ENCODE measurements at regions not wholly inside any gene's neighbourhood (a gene's known extent, or its start where the extent isn't known, plus 50 kb on each side); places are given as distances from the start of the nearest gene placed in this dataset.

GRCh38 chr4:33427676-33428075, 2707.5 kb downstream of the PCDH7 start:
- H3K9me3 ChIP-seq (ENCODE audit: control insufficient read depth, insufficient read depth, low read length) = no peaks in the 10 kb centered on the region
- Mint-ChIP-seq H3K27me3 (ENCODE audit: low read depth in 2 of 2) (no peaks in the 10 kb centered on the region), H3K4me3 (no peak overlapping the region), H3K27ac (no peak overlapping the region), H3K36me3 (no peaks in the 10 kb centered on the region), H3K9me3 (peaks cover 10 to 14% of the 10 kb centered on the region in 2 donors), H3K4me1 (no peaks in the 10 kb centered on the region)
- no peak for DNase-seq
- intact Hi-C loops (cut with micrococcal nuclease) = no loop called here
- ATAC-seq = no peak
- no peak overlapping the region for H3K4me3 ChIP-seq (ENCODE audit: low read length)
- TF ChIP-seq CTCF (IDR thresholded peaks at IDR 0.05) = no peak
- H3K27ac ChIP-seq (ENCODE audit: low read length) = no peak overlapping the region
- H3K4me1 ChIP-seq (ENCODE audit: control insufficient read depth, insufficient read depth, low read length) = no peaks in the 10 kb centered on the region
- WGBS (ENCODE audit: insufficient coverage) = 91% methylated on average over 1 of the region's 1 CpG
- H3K36me3 ChIP-seq (ENCODE audit: control insufficient read depth, insufficient read depth, low read length) = no peaks in the 10 kb centered on the region
- no peaks in the 10 kb centered on the region for H3K27me3 ChIP-seq (ENCODE audit: control insufficient read depth, insufficient read depth, low read length)

GRCh38 chr4:33429971-33430370, 2709.8 kb downstream of the PCDH7 start:
- H3K27ac ChIP-seq (ENCODE audit: low read length) = no peak overlapping the region
- no peak for DNase-seq
- H3K36me3 ChIP-seq (ENCODE audit: control insufficient read depth, insufficient read depth, low read length) = no peaks in the 10 kb centered on the region
- Mint-ChIP-seq H3K27me3 (ENCODE audit: low read depth in 2 of 2) (no peaks in the 10 kb centered on the region), H3K9me3 (peaks cover 10 to 13% of the 10 kb centered on the region in 2 donors), H3K27ac (no peak overlapping the region), H3K36me3 (no peaks in the 10 kb centered on the region), H3K4me1 (no peaks in the 10 kb centered on the region), H3K4me3 (no peak overlapping the region)
- ATAC-seq = no peak
- H3K4me3 ChIP-seq (ENCODE audit: low read length) = no peak overlapping the region
- H3K9me3 ChIP-seq (ENCODE audit: control insufficient read depth, insufficient read depth, low read length) = no peaks in the 10 kb centered on the region
- TF ChIP-seq CTCF (IDR thresholded peaks at IDR 0.05) = no peak
- WGBS (ENCODE audit: insufficient coverage) = 88% methylated on average over 4 of the region's 4 CpGs
- no peaks in the 10 kb centered on the region for H3K4me1 ChIP-seq (ENCODE audit: control insufficient read depth, insufficient read depth, low read length)
- intact Hi-C loops (cut with micrococcal nuclease) = no loop called here
- H3K27me3 ChIP-seq (ENCODE audit: control insufficient read depth, insufficient read depth, low read length) = no peaks in the 10 kb centered on the region

GRCh38 chr4:33437406-33437805, 2717.2 kb downstream of the PCDH7 start:
- ATAC-seq = no peak
- WGBS (ENCODE audit: insufficient coverage) = no CpG with 5 or more reads among the region's 2 CpGs
- no peaks in the 10 kb centered on the region for H3K27me3 Mint-ChIP-seq (ENCODE audit: low read depth in 2 of 2)
- no peaks in the 10 kb centered on the region for H3K27me3 ChIP-seq (ENCODE audit: control insufficient read depth, insufficient read depth, low read length)
- no peak for DNase-seq
- H3K27ac Mint-ChIP-seq = no peak overlapping the region
- peaks cover 2% of the 10 kb centered on the region for H3K9me3 ChIP-seq (ENCODE audit: control insufficient read depth, insufficient read depth, low read length)
- no peak overlapping the region for H3K27ac ChIP-seq (ENCODE audit: low read length)
- TF ChIP-seq CTCF (IDR thresholded peaks at IDR 0.05) = no peak
- H3K36me3 Mint-ChIP-seq = no peaks in the 10 kb centered on the region
- no peaks in the 10 kb centered on the region for H3K4me1 ChIP-seq (ENCODE audit: control insufficient read depth, insufficient read depth, low read length)
- no peak overlapping the region for H3K4me3 Mint-ChIP-seq
- no peak overlapping the region for H3K4me3 ChIP-seq (ENCODE audit: low read length)
- intact Hi-C loops (cut with micrococcal nuclease) = no loop called here
- no peaks in the 10 kb centered on the region for H3K4me1 Mint-ChIP-seq
- H3K9me3 Mint-ChIP-seq = peaks cover 0 to 5% of the 10 kb centered on the region in 2 donors
- H3K36me3 ChIP-seq (ENCODE audit: control insufficient read depth, insufficient read depth, low read length) = no peaks in the 10 kb centered on the region

- intact Hi-C loops (cut with micrococcal nuclease) = no loop called here
- ATAC-seq (no peak), DNase-seq (no peak)
- peaks cover 19% of the 10 kb centered on the region in 2 donors for H3K9me3 Mint-ChIP-seq
- H3K4me1 Mint-ChIP-seq = no peaks in the 10 kb centered on the region
- no peak overlapping the region for H3K27ac Mint-ChIP-seq
- Histone ChIP-seq H3K36me3 (ENCODE audit: control insufficient read depth, insufficient read depth, low read length) (no peaks in the 10 kb centered on the region), H3K4me1 (ENCODE audit: control insufficient read depth, insufficient read depth, low read length) (no peaks in the 10 kb centered on the region), H3K27ac (ENCODE audit: low read length) (no peak overlapping the region), H3K9me3 (ENCODE audit: control insufficient read depth, insufficient read depth, low read length) (no peaks in the 10 kb centered on the region), H3K4me3 (ENCODE audit: low read length) (no peak overlapping the region), H3K27me3 (ENCODE audit: control insufficient read depth, insufficient read depth, low read length) (no peaks in the 10 kb centered on the region)
- no peaks in the 10 kb centered on the region for H3K27me3 Mint-ChIP-seq (ENCODE audit: low read depth in 2 of 2)
- WGBS (ENCODE audit: insufficient coverage) = no CpG with 5 or more reads among the region's 2 CpGs
- no peak overlapping the region for H3K4me3 Mint-ChIP-seq
- H3K36me3 Mint-ChIP-seq = peaks cover 10% of the 10 kb centered on the region
- no peak for TF ChIP-seq CTCF (IDR thresholded peaks at IDR 0.05)
Observed at GRCh38 chr4:33446953-33447352, 2726.8 kb downstream of the PCDH7 start.

Measured in natural killer cell (primary cell).